B cell (primary cell): ENCODE measurements at regions not wholly inside any gene's neighbourhood (a gene's known extent, or its start where the extent isn't known, plus 50 kb on each side); places are given as distances from the start of the nearest gene placed in this dataset.
"Not testable (repeated sequence)": the region's sequence is repeated elsewhere in the genome, so short reads cannot be mapped to it uniquely, and the experiment has no call there.

Source experiments
- CTCF ChIP-seq: fragments of 200-600 bp; IDR thresholded peaks from one replicate; pipeline ENCODE4 v1.8.0; 2022; ENCODE audit warnings: antibody characterized with exemption, mild to moderate bottlenecking
- EZH2 ChIP-seq: IDR thresholded peaks from 2 replicates; pipeline ENCODE4 v1.6.1; 2012; ENCODE audit warnings: borderline replicate concordance, low read depth, mild to moderate bottlenecking, moderate library complexity, low read length; ENCODE audit not compliant: insufficient read depth, poor library complexity, severe bottlenecking

- TF ChIP-seq CTCF, EZH2: not testable (repeated sequence)
Measured at GRCh38 chr17:21626987-21627386, 65.3 kb upstream of the KCNJ18 start.
